CD14-positive monocyte (primary cell): ENCODE measurements at regions not wholly inside any gene's neighbourhood (a gene's known extent, or its start where the extent isn't known, plus 50 kb on each side); places are given as distances from the start of the nearest gene placed in this dataset.

Source experiments
- DNase-seq, 3 donors: peaks; one replicate each; pipeline ENCODE4 v3.0.0-alpha.2; 2011 to 2022
- H2AFZ ChIP-seq: 2 replicates; pipeline ENCODE4 v1.6.0; 2012; ENCODE audit warnings: mild to moderate bottlenecking, low read depth, low read length, inconsistent platforms; ENCODE audit not compliant: insufficient read depth, poor library complexity, severe bottlenecking
- H3K27ac ChIP-seq, 2 donors: 1 replicate in 1 of 2; 2 replicates in 1 of 2; pipeline ENCODE4 v1.5.1; 2012 to 2013; ENCODE audit warnings: low read length in 2 of 2, control low read depth in 1 of 2, inconsistent platforms in 1 of 2, low read depth in 1 of 2, mild to moderate bottlenecking in 1 of 2
- H3K27me3 ChIP-seq, 2 donors: one replicate each; pipeline versions ENCODE4 v1.6.0 to v1.6.1; 2011 to 2013; ENCODE audit warnings: low read length in 2 of 2; ENCODE audit not compliant: control insufficient read depth in 2 of 2, insufficient read depth in 2 of 2
- H3K36me3 ChIP-seq, 2 donors: replicated peaks in 1 of 2; 1 replicate in 1 of 2; 2 replicates in 1 of 2; pipeline versions ENCODE4 v1.5.1 to v1.6.1; 2012 to 2013; ENCODE audit warnings: low read length in 2 of 2, control low read depth in 1 of 2, inconsistent platforms in 1 of 2, mild to moderate bottlenecking in 1 of 2; ENCODE audit not compliant: insufficient read depth in 2 of 2, control insufficient read depth in 1 of 2
- H3K4me1 ChIP-seq, 2 donors: 1 replicate in 1 of 2; 2 replicates in 1 of 2; pipeline versions ENCODE4 v1.5.1 to v1.6.1; 2012 to 2013; ENCODE audit warnings: low read length in 2 of 2, control low read depth in 1 of 2, inconsistent platforms in 1 of 2, mild to moderate bottlenecking in 1 of 2, moderate library complexity in 1 of 2; ENCODE audit not compliant: insufficient read depth in 2 of 2, control insufficient read depth in 1 of 2
- H3K4me2 ChIP-seq: replicated peaks from 2 replicates; pipeline ENCODE3; 2012; ENCODE audit warnings: low read length, moderate library complexity, mild to moderate bottlenecking; ENCODE audit not compliant: poor library complexity, severe bottlenecking; ENCODE audit errors: extremely low read depth
- H3K4me3 ChIP-seq, 3 experiments: fragments of 200-600 bp in 1 of 3; sonication (generic) in 1 of 3; replicated peaks in 1 of 3; 1 replicate in 2 of 3; 2 replicates in 1 of 3; pipeline ENCODE4 v1.5.1; 2011 to 2013; ENCODE audit warnings: low read length in 3 of 3, mild to moderate bottlenecking in 3 of 3, control low read depth in 2 of 3, low read depth in 2 of 3, inconsistent platforms in 1 of 3, moderate library complexity in 1 of 3
- H3K79me2 ChIP-seq: 2 replicates; pipeline ENCODE4 v1.6.0; 2012; ENCODE audit warnings: mild to moderate bottlenecking, control low read depth, inconsistent platforms, low read length, moderate library complexity; ENCODE audit not compliant: insufficient read depth
- H3K9ac ChIP-seq: 2 replicates; pipeline ENCODE4 v1.6.0; 2017; ENCODE audit warnings: low read length, mild to moderate bottlenecking; ENCODE audit not compliant: insufficient read depth, poor library complexity, severe bottlenecking
- H3K9me3 ChIP-seq, 2 donors: replicated peaks in 1 of 2; 1 replicate in 1 of 2; 2 replicates in 1 of 2; pipeline versions ENCODE4 v1.5.1 to v1.6.1; 2012 to 2013; ENCODE audit warnings: low read length in 2 of 2, control low read depth in 1 of 2; ENCODE audit not compliant: control insufficient read depth in 1 of 2, insufficient read depth in 1 of 2
- H4K20me1 ChIP-seq: 2 replicates; pipeline ENCODE4 v1.6.0; 2012; ENCODE audit warnings: mild to moderate bottlenecking, low read length, control low read depth, moderate library complexity; ENCODE audit not compliant: insufficient read depth
- H3K27ac Mint-ChIP-seq, 7 donors: one replicate each; pipeline ENCODE4 v1.8.0; 2020; ENCODE audit warnings: mild to moderate bottlenecking in 7 of 7, mixed read lengths in 7 of 7, moderate library complexity in 6 of 7, inconsistent platforms in 2 of 7
- H3K27me3 Mint-ChIP-seq, 3 donors: one replicate each; pipeline ENCODE4 v1.8.0; 2021 to 2022; ENCODE audit warnings: low read depth in 3 of 3, mild to moderate bottlenecking in 3 of 3, mixed read lengths in 3 of 3, moderate library complexity in 3 of 3, inconsistent platforms in 1 of 3
- H3K36me3 Mint-ChIP-seq, 2 donors: one replicate each; pipeline ENCODE4 v1.8.0; 2020; ENCODE audit warnings: mixed read lengths in 2 of 2, inconsistent platforms in 1 of 2, mild to moderate bottlenecking in 1 of 2
- H3K4me1 Mint-ChIP-seq: one replicate; pipeline ENCODE4 v1.8.0; 2020; ENCODE audit warnings: mild to moderate bottlenecking, mixed read lengths
- H3K4me3 Mint-ChIP-seq, 2 donors: one replicate each; pipeline ENCODE4 v1.8.0; 2020; ENCODE audit warnings: mild to moderate bottlenecking in 2 of 2, mixed read lengths in 2 of 2, moderate library complexity in 1 of 2
- H3K9me3 Mint-ChIP-seq, 7 donors: one replicate each; pipeline ENCODE4 v1.8.0; 2020 to 2022; ENCODE audit warnings: mixed read lengths in 7 of 7, mild to moderate bottlenecking in 6 of 7, moderate library complexity in 6 of 7, inconsistent platforms in 2 of 7
- WGBS: methylation state at CpG from one replicate; pipeline ENCODE4 v1.1.5; 2013; ENCODE audit warnings: missing lambda C conversion rate; ENCODE audit not compliant: insufficient coverage; 5-methylcytosine and 5-hydroxymethylcytosine counted together
- intact Hi-C, 2 donors: fragments of 100-400 bp; cut with micrococcal nuclease; formaldehyde crosslinking; loops; one replicate each; pipeline versions ENCODE4 v1.15.0 to v1.15.1; 2023
- TF ChIP-seq, protein P1 (sequence below): fragments of 200-600 bp; IDR thresholded peaks from one replicate; pipeline ENCODE4 v1.8.0; 2022; ENCODE audit warnings: antibody characterized with exemption, mild to moderate bottlenecking

DNA sequence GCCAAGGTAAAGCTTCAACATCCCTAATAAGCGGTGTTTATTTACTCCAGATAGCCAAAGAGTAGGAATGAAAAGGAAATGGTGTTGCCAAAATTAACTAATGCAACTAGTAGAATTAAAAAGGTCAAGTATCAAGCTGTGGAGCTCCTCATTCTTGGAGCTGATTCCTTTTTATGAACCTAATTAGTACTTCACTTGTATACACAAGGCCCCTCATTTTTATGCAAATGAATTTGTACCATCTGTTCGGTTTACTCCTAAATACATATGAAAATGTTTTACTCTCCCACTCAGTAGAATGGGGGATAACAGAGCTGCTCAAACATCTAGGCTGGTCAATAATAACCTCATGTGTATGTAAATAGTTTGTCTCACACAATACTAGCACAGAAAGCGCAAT, 426.4 kb upstream of the LUZP2 start:
- Mint-ChIP-seq H3K27ac (no peak overlapping the region), H3K36me3 (no peaks in the 10 kb centered on the region), H3K9me3 (peaks cover 0 to 9% (median 2%) of the 10 kb centered on the region in 7 donors), H3K4me1 (no peaks in the 10 kb centered on the region), H3K27me3 (no peaks in the 10 kb centered on the region), H3K4me3 (no peak overlapping the region)
- TF ChIP-seq, protein P1, sequence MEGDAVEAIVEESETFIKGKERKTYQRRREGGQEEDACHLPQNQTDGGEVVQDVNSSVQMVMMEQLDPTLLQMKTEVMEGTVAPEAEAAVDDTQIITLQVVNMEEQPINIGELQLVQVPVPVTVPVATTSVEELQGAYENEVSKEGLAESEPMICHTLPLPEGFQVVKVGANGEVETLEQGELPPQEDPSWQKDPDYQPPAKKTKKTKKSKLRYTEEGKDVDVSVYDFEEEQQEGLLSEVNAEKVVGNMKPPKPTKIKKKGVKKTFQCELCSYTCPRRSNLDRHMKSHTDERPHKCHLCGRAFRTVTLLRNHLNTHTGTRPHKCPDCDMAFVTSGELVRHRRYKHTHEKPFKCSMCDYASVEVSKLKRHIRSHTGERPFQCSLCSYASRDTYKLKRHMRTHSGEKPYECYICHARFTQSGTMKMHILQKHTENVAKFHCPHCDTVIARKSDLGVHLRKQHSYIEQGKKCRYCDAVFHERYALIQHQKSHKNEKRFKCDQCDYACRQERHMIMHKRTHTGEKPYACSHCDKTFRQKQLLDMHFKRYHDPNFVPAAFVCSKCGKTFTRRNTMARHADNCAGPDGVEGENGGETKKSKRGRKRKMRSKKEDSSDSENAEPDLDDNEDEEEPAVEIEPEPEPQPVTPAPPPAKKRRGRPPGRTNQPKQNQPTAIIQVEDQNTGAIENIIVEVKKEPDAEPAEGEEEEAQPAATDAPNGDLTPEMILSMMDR, result no peak
- Histone ChIP-seq H3K27me3 (no peaks in the 10 kb centered on the region), H3K9me3 (no peaks in the 10 kb centered on the region), H3K4me3 (no peak overlapping the region), H4K20me1 (no peaks in the 10 kb centered on the region), H3K4me1 (no peaks in the 10 kb centered on the region), H3K79me2 (no peaks in the 10 kb centered on the region), H3K4me2 (no peak overlapping the region), H2AFZ (no peak overlapping the region), H3K36me3 (no peaks in the 10 kb centered on the region), H3K9ac (no peak overlapping the region), H3K27ac (no peak overlapping the region)
- intact Hi-C loops, result no loop called here
- WGBS, result no CpG with 5 or more reads among the region's 3 CpGs
- DNase-seq, result no peak

DNA sequence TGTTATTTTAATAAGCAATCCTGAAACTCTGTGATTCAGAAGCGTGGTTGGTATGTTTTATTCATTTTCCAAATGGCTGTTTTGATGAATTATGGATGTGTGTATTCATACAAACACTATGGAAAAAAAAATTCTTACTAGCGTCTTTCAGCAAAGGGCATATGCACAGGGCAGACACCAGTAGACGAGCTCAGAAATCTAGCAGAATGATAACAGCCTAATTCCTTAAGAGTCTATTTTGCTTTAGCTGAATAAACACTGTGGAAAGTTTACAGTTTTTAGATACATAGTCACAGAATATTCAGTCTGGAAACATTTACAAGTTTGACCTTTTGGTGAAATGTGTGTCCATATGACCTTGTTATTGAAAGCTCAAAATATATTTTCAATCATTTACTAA, 418.8 kb upstream of the LUZP2 start:
- H3K4me3 Mint-ChIP-seq, result no peak overlapping the region
- H3K27me3 ChIP-seq, result no peaks in the 10 kb centered on the region
- peaks cover 0 to 3% (median 0%) of the 10 kb centered on the region in 7 donors for H3K9me3 Mint-ChIP-seq
- no peaks in the 10 kb centered on the region for H3K36me3 Mint-ChIP-seq
- no peaks in the 10 kb centered on the region for H3K4me1 Mint-ChIP-seq
- no peak overlapping the region for H2AFZ ChIP-seq
- no peaks in the 10 kb centered on the region for H3K4me1 ChIP-seq
- no peak overlapping the region for H3K4me2 ChIP-seq
- no peak for DNase-seq
- no peak overlapping the region for H3K27ac ChIP-seq
- no CpG with 5 or more reads among the region's 3 CpGs for WGBS
- intact Hi-C loops, result no loop called here
- no peak overlapping the region for H3K27ac Mint-ChIP-seq
- no peaks in the 10 kb centered on the region for H3K9me3 ChIP-seq
- H3K36me3 ChIP-seq, result no peaks in the 10 kb centered on the region
- TF ChIP-seq, protein P1, result no peak
- no peaks in the 10 kb centered on the region for H3K79me2 ChIP-seq
- H3K4me3 ChIP-seq, result no peak overlapping the region
- no peak overlapping the region for H3K9ac ChIP-seq
- H3K27me3 Mint-ChIP-seq, result no peaks in the 10 kb centered on the region
- no peaks in the 10 kb centered on the region for H4K20me1 ChIP-seq
